Lung (tissue), 11 donors: ENCODE measurements at regions not wholly inside any gene's neighbourhood (a gene's known extent, or its start where the extent isn't known, plus 50 kb on each side); places are given as distances from the start of the nearest gene placed in this dataset.

ENCODE experiments used
- ATAC-seq: fragments of 200-7000 bp; cut with Tn5 transposase; one replicate; pipeline ENCODE4 v1.9.1; 2020; ENCODE audit warnings: moderate number of reproducible peaks; ENCODE audit not compliant: insufficient read depth, low FRiP score
- DNase-seq, 3 donors: peaks; one replicate each; pipeline ENCODE4 v3.0.0-alpha.2; 2013 to 2017
- H3K27ac ChIP-seq, 2 donors: one replicate each; pipeline ENCODE4 v1.5.1; 2013; ENCODE audit warnings: mild to moderate bottlenecking in 2 of 2, moderate library complexity in 2 of 2, control low read depth in 1 of 2, inconsistent platforms in 1 of 2, low read depth in 1 of 2, low read length in 1 of 2
- H3K27me3 ChIP-seq, 3 donors: one replicate each; pipeline ENCODE4 v1.5.1; 2013; ENCODE audit warnings: low read length in 2 of 3; ENCODE audit not compliant: control insufficient read depth in 3 of 3, insufficient read depth in 3 of 3
- H3K36me3 ChIP-seq, 4 donors: one replicate each; pipeline ENCODE4 v1.5.1; 2013; ENCODE audit warnings: low read length in 4 of 4, mild to moderate bottlenecking in 1 of 4, moderate library complexity in 1 of 4; ENCODE audit not compliant: control insufficient read depth in 4 of 4, insufficient read depth in 4 of 4
- H3K4me1 ChIP-seq, 5 donors: one replicate each; pipeline ENCODE4 v1.5.1; 2013; ENCODE audit warnings: low read length in 5 of 5, mild to moderate bottlenecking in 2 of 5, moderate library complexity in 1 of 5; ENCODE audit not compliant: control insufficient read depth in 5 of 5, insufficient read depth in 5 of 5
- H3K4me3 ChIP-seq: one replicate; pipeline ENCODE4 v1.5.1; 2013; ENCODE audit warnings: mild to moderate bottlenecking, control low read depth, moderate library complexity
- H3K9ac ChIP-seq, 2 donors: one replicate each; pipeline ENCODE4 v1.5.1; 2013; ENCODE audit warnings: low read length in 2 of 2, control low read depth in 1 of 2; ENCODE audit not compliant: insufficient read depth in 1 of 2
- H3K9me3 ChIP-seq, 4 donors: one replicate each; pipeline ENCODE4 v1.5.1; 2013; ENCODE audit warnings: low read length in 3 of 4, mild to moderate bottlenecking in 1 of 4, moderate library complexity in 1 of 4; ENCODE audit not compliant: control insufficient read depth in 4 of 4, insufficient read depth in 3 of 4
- CTCF ChIP-seq: IDR thresholded peaks from 2 replicates; pipeline ENCODE4 v1.5.1; 2012; ENCODE audit warnings: mild to moderate bottlenecking; ENCODE audit errors: control extremely low read depth, extremely low read depth
- WGBS, 2 donors: extraction: QIAGEN DNeasy Blood & Tissue Kit; methylation state at CpG; one replicate each; pipeline ENCODE4 v1.1.7; 2013; 5-methylcytosine and 5-hydroxymethylcytosine counted together
- donor health status: control.
- donor health status: control.
- donor health status: Bipolar disorder and iron deficiency.
- donor health status: healthy.
- donor health status: DM: yes; HTN: yes; CAD: no.

GRCh38 chr4:35038079-35038805, 1206.1 kb downstream of the ARAP2 start:
- no peak for ATAC-seq
- 93% methylated on average over 28 to 29 of the region's 29 CpGs for WGBS, 2 donors
- no peak for TF ChIP-seq CTCF
- H3K4me1 ChIP-seq = no peaks in the 10 kb centered on the region
- no peaks in the 10 kb centered on the region for H3K9me3 ChIP-seq
- H3K4me3 ChIP-seq = no peak overlapping the region
- no peak overlapping the region for H3K27ac ChIP-seq
- H3K9ac ChIP-seq = no peak overlapping the region
- no peaks in the 10 kb centered on the region for H3K36me3 ChIP-seq
- no peak for DNase-seq
- no peaks in the 10 kb centered on the region for H3K27me3 ChIP-seq

DNA sequence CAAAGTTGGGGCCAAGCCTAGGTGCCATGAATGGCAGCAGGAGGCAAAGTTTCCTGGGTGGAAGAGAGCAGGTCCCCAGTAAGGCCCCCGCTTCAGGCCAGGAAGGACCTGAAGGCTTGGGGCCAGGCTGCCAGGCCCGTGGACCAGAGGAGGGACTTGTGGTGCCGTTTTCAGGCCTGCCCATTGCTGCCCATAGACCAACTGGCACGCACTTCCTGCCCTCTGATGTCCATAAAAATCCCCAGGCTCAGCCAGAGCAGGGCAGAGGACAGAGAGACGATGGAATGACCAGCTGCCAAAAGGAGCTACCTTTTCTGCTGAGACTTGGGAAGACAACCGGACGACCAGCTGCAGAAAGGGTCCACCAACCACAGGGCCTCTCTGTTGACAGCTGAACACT, 1205.5 kb downstream of the ARAP2 start:
- TF ChIP-seq CTCF = no peak
- Histone ChIP-seq H3K27ac (no peak overlapping the region), H3K9ac (no peak overlapping the region), H3K27me3 (no peaks in the 10 kb centered on the region), H3K4me1 (no peaks in the 10 kb centered on the region), H3K4me3 (no peak overlapping the region), H3K9me3 (no peaks in the 10 kb centered on the region), H3K36me3 (no peaks in the 10 kb centered on the region)
- DNase-seq = no peak
- ATAC-seq = no peak
- 84 to 87% methylated on average over 7 of the region's 7 CpGs for WGBS, 2 donors

- Histone ChIP-seq H3K27ac (no peak overlapping the region), H3K27me3 (no peaks in the 10 kb centered on the region), H3K9ac (no peak overlapping the region), H3K4me3 (no peak overlapping the region), H3K36me3 (no peaks in the 10 kb centered on the region), H3K9me3 (no peaks in the 10 kb centered on the region), H3K4me1 (no peaks in the 10 kb centered on the region)
- 95 to 98% methylated on average over 9 of the region's 9 CpGs for WGBS, 2 donors
- ATAC-seq = no peak
- no peak for DNase-seq
- TF ChIP-seq CTCF = no peak
These were observed 1191.8 kb downstream of the ARAP2 start for GRCh38 chr4:35052546-35052945.
